Stimulated activated CD4-positive, alpha-beta T cell treated with anti-CD3 and anti-CD28 coated beads, Interleukin-15, amount 100 ng/mL, for 48 hours (primary cell): ENCODE measurements at regions not wholly inside any gene's neighbourhood (a gene's known extent, or its start where the extent isn't known, plus 50 kb on each side); places are given as distances from the start of the nearest gene placed in this dataset.

Source experiments
- DNase-seq, 2 donors: peaks; one replicate each; pipeline ENCODE4 v3.0.0-alpha.2; 2020; ENCODE audit warnings: low read depth in 2 of 2

- DNase-seq, result no peak
Observed at GRCh38 chr9:78493166-78493742, 196.3 kb downstream of the PSAT1 start.

GRCh38 chr9:78502566-78502965 lies 205.6 kb downstream of the PSAT1 start:
- no peak for DNase-seq

GRCh38 chr9:78505546-78505945 lies 208.6 kb downstream of the PSAT1 start:
- no peak for DNase-seq

- DNase-seq, result no peak
Observed at GRCh38 chr9:78507037-78507436, 210.1 kb downstream of the PSAT1 start.

GRCh38 chr9:78510035-78510434 lies 213.1 kb downstream of the PSAT1 start:
- DNase-seq, result no peak

GRCh38 chr9:78515108-78515507 lies 218.2 kb downstream of the PSAT1 start:
- no peak for DNase-seq

GRCh38 chr9:78519786-78520185 lies 222.9 kb downstream of the PSAT1 start:
- no peak for DNase-seq

- DNase-seq, result no peak
Observed at GRCh38 chr9:78521680-78522079, 224.8 kb downstream of the PSAT1 start.

GRCh38 chr9:78525986-78526560 lies 229.1 kb downstream of the PSAT1 start:
- DNase-seq, result no peak

GRCh38 chr9:78533500-78533899 lies 236.6 kb downstream of the PSAT1 start:
- no peak for DNase-seq

- DNase-seq, result no peak
Observed at GRCh38 chr9:78539188-78539587, 242.3 kb downstream of the PSAT1 start.

GRCh38 chr9:78539904-78540303 lies 243.0 kb downstream of the PSAT1 start:
- no peak for DNase-seq

GRCh38 chr9:78541868-78542443 lies 245.0 kb downstream of the PSAT1 start:
- DNase-seq, result no peak

- DNase-seq, result no peak
Observed at GRCh38 chr9:78542491-78543181, 245.7 kb downstream of the PSAT1 start.

- DNase-seq, result no peak
Observed at GRCh38 chr9:78543353-78543752, 246.4 kb downstream of the PSAT1 start.

GRCh38 chr9:78544230-78544629 lies 247.3 kb downstream of the PSAT1 start:
- no peak for DNase-seq

GRCh38 chr9:78547831-78548230 lies 250.9 kb downstream of the PSAT1 start:
- DNase-seq, result no peak

GRCh38 chr9:78548670-78549069 lies 251.7 kb downstream of the PSAT1 start:
- no peak for DNase-seq

GRCh38 chr9:78549711-78550110 lies 252.8 kb downstream of the PSAT1 start:
- DNase-seq, result no peak

- DNase-seq, result no peak
Observed at GRCh38 chr9:78552802-78553201, 255.9 kb downstream of the PSAT1 start.

GRCh38 chr9:78557540-78557939 lies 260.6 kb downstream of the PSAT1 start:
- DNase-seq, result no peak

- no peak for DNase-seq
Observed at GRCh38 chr9:78559449-78559885, 262.5 kb downstream of the PSAT1 start.

- DNase-seq, result no peak
Observed at GRCh38 chr9:78562021-78562420, 265.1 kb downstream of the PSAT1 start.
